ENCODE measurements at regions not wholly inside any gene's neighbourhood (a gene's known extent, or its start where the extent isn't known, plus 50 kb on each side); places are given as distances from the start of the nearest gene placed in this dataset.

GRCh38 chr1:199121047-199121446 lies 482.2 kb downstream of the PTPRC start:
- DNase-seq: no peak

GRCh38 chr1:199122085-199122484 lies 483.2 kb downstream of the PTPRC start:
- DNase-seq: no peak

- no peak for DNase-seq
Observed at GRCh38 chr1:199122532-199123311, 483.9 kb downstream of the PTPRC start.

- DNase-seq: no peak
Observed at GRCh38 chr1:199123615-199124014, 484.8 kb downstream of the PTPRC start.

GRCh38 chr1:199124351-199124750 lies 485.5 kb downstream of the PTPRC start:
- no peak for DNase-seq

GRCh38 chr1:199129247-199129646 lies 490.4 kb downstream of the PTPRC start:
- no peak for DNase-seq

- DNase-seq: no peak
Observed at GRCh38 chr1:199132006-199132405, 493.2 kb downstream of the PTPRC start.

GRCh38 chr1:199135901-199136300 lies 497.1 kb downstream of the PTPRC start:
- no peak for DNase-seq

GRCh38 chr1:199138061-199138460 lies 499.2 kb downstream of the PTPRC start:
- no peak for DNase-seq

GRCh38 chr1:199149591-199149990 lies 510.8 kb downstream of the PTPRC start:
- DNase-seq: no peak

- no peak for DNase-seq
Observed at GRCh38 chr1:199150756-199151155, 511.9 kb downstream of the PTPRC start.

GRCh38 chr1:199151634-199152425 lies 513.0 kb downstream of the PTPRC start:
- DNase-seq: no peak

- DNase-seq: no peak
Observed at GRCh38 chr1:199152676-199153075, 513.8 kb downstream of the PTPRC start.

- no peak for DNase-seq
Observed at GRCh38 chr1:199155166-199156019, 516.6 kb downstream of the PTPRC start.

- DNase-seq: no peak
Observed at GRCh38 chr1:199157494-199157893, 518.7 kb downstream of the PTPRC start.

GRCh38 chr1:199160521-199161318 lies 521.9 kb downstream of the PTPRC start:
- no peak for DNase-seq

GRCh38 chr1:199161319-199161680 lies 522.5 kb downstream of the PTPRC start:
- no peak for DNase-seq

GRCh38 chr1:199161766-199162303 lies 523.0 kb downstream of the PTPRC start:
- DNase-seq: no peak

- DNase-seq: no peak
Observed at GRCh38 chr1:199163267-199163666, 524.4 kb downstream of the PTPRC start.

- no peak for DNase-seq
Observed at GRCh38 chr1:199163670-199164069, 524.8 kb downstream of the PTPRC start.

GRCh38 chr1:199167460-199167859 lies 528.6 kb downstream of the PTPRC start:
- no peak for DNase-seq

GRCh38 chr1:199168888-199169585 lies 530.2 kb downstream of the PTPRC start:
- DNase-seq: no peak

All from activated T-cell treated with anti-CD3 and anti-CD28 coated beads, Interleukin-2, amount 50 U/mL, for 1 hour (primary cell).